GM18873 (cell line): ENCODE measurements at regions not wholly inside any gene's neighbourhood (a gene's known extent, or its start where the extent isn't known, plus 50 kb on each side); places are given as distances from the start of the nearest gene placed in this dataset.
"Not testable (repeated sequence)": the region's sequence is repeated elsewhere in the genome, so short reads cannot be mapped to it uniquely, and the experiment has no call there.

ENCODE experiments used
- ATAC-seq: cut with Tn5 transposase; IDR thresholded peaks from one replicate; pipeline ENCODE4 v1.9.1; 2021; ENCODE audit warnings: mild to moderate bottlenecking, moderate library complexity, moderate number of reproducible peaks; ENCODE audit not compliant: unreplicated experiment, low FRiP score

GRCh38 chr3:22843854-22844253 is 359.3 kb upstream of the UBE2E2 start:
- no peak for ATAC-seq

GRCh38 chr3:22846566-22846965 is 356.6 kb upstream of the UBE2E2 start:
- ATAC-seq: no peak

- ATAC-seq: not testable (repeated sequence)
These were observed 353.5 kb upstream of the UBE2E2 start for GRCh38 chr3:22849583-22849982.

- ATAC-seq: no peak
These were observed 346.3 kb upstream of the UBE2E2 start for GRCh38 chr3:22856811-22857210.

- no peak for ATAC-seq
These were observed 344.6 kb upstream of the UBE2E2 start for GRCh38 chr3:22858486-22858885.

GRCh38 chr3:22859618-22860017 is 343.5 kb upstream of the UBE2E2 start:
- ATAC-seq: no peak

GRCh38 chr3:22861426-22861825 is 341.7 kb upstream of the UBE2E2 start:
- ATAC-seq: no peak

- ATAC-seq: no peak
These were observed 341.0 kb upstream of the UBE2E2 start for GRCh38 chr3:22862111-22862510.

GRCh38 chr3:22882834-22883233 is 320.3 kb upstream of the UBE2E2 start:
- ATAC-seq: not testable (repeated sequence)

GRCh38 chr3:22885039-22885438 is 318.1 kb upstream of the UBE2E2 start:
- no peak for ATAC-seq

- ATAC-seq: no peak
These were observed 317.4 kb upstream of the UBE2E2 start for GRCh38 chr3:22885574-22886341.

GRCh38 chr3:22886439-22887068 is 316.6 kb upstream of the UBE2E2 start:
- ATAC-seq: no peak

GRCh38 chr3:22887664-22888291 is 315.3 kb upstream of the UBE2E2 start:
- ATAC-seq: no peak

GRCh38 chr3:22893101-22893500 is 310.0 kb upstream of the UBE2E2 start:
- ATAC-seq: no peak

GRCh38 chr3:22893644-22894325 is 309.3 kb upstream of the UBE2E2 start:
- no peak for ATAC-seq

GRCh38 chr3:22894865-22895264 is 308.3 kb upstream of the UBE2E2 start:
- ATAC-seq: no peak

GRCh38 chr3:22895671-22896070 is 307.5 kb upstream of the UBE2E2 start:
- no peak for ATAC-seq

- no peak for ATAC-seq
These were observed 304.6 kb upstream of the UBE2E2 start for GRCh38 chr3:22898558-22898957.

- no peak for ATAC-seq
These were observed 303.7 kb upstream of the UBE2E2 start for GRCh38 chr3:22899441-22899840.

GRCh38 chr3:22900296-22900695 is 302.8 kb upstream of the UBE2E2 start:
- ATAC-seq: no peak

- ATAC-seq: no peak
These were observed 301.4 kb upstream of the UBE2E2 start for GRCh38 chr3:22901684-22902083.
